ENCODE measurements at regions not wholly inside any gene's neighbourhood (a gene's known extent, or its start where the extent isn't known, plus 50 kb on each side); places are given as distances from the start of the nearest gene placed in this dataset.

- TF ChIP-seq, protein P1, sequence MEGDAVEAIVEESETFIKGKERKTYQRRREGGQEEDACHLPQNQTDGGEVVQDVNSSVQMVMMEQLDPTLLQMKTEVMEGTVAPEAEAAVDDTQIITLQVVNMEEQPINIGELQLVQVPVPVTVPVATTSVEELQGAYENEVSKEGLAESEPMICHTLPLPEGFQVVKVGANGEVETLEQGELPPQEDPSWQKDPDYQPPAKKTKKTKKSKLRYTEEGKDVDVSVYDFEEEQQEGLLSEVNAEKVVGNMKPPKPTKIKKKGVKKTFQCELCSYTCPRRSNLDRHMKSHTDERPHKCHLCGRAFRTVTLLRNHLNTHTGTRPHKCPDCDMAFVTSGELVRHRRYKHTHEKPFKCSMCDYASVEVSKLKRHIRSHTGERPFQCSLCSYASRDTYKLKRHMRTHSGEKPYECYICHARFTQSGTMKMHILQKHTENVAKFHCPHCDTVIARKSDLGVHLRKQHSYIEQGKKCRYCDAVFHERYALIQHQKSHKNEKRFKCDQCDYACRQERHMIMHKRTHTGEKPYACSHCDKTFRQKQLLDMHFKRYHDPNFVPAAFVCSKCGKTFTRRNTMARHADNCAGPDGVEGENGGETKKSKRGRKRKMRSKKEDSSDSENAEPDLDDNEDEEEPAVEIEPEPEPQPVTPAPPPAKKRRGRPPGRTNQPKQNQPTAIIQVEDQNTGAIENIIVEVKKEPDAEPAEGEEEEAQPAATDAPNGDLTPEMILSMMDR (IDR thresholded peaks at IDR 0.05; ENCODE audit: low read length), result no peak
- TF ChIP-seq EZH2 (optimal IDR thresholded peaks at IDR 0.05; ENCODE audit: low read depth, low read length), result no peak
Measured at GRCh38 chr4:126247409-126247808, 932.7 kb downstream of the FAT4 start.
